ENCODE measurements at regions not wholly inside any gene's neighbourhood (a gene's known extent, or its start where the extent isn't known, plus 50 kb on each side); places are given as distances from the start of the nearest gene placed in this dataset.

GRCh38 chr12:127504874-127505273, 762.1 kb upstream of the TMEM132C start:
- Histone ChIP-seq H3K4me1 (ENCODE audit: control insufficient read depth in 3 of 3, insufficient read depth in 3 of 3, low read length in 3 of 3) (no peaks in the 10 kb centered on the region), H3K4me3 (ENCODE audit: low read length in 3 of 3) (no peak overlapping the region), H3K9me3 (ENCODE audit: control insufficient read depth in 3 of 3, low read length in 3 of 3) (no peaks in the 10 kb centered on the region), H3K36me3 (ENCODE audit: control insufficient read depth in 3 of 3, insufficient read depth in 3 of 3, low read length in 3 of 3) (no peaks in the 10 kb centered on the region), H3K9ac (ENCODE audit: low read depth in 1 of 3, low read length in 3 of 3) (no peak overlapping the region), H3K27me3 (ENCODE audit: control insufficient read depth in 3 of 3, insufficient read depth in 3 of 3, low read length in 3 of 3) (no peaks in the 10 kb centered on the region), H3K27ac (ENCODE audit: low read depth, low read length) (no peak overlapping the region)

DNA sequence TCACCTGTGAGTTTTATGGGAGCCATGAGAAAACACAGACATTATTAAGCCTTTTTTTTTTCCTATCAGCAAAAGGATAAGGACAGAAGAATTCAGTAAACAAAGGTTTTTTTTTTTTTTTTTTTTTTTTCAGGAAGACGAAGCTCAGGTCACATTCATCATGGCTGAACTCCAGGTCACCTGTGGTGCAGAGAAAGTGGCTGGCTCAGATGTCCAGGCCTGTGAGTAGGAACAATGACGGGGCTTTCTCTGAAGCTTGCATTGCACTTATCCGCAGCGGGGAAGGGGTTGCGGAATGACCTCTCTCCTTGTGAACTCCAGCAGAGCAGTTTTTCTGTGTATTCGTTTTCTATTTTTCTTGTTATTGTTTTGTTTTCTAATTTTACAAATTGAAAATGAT, 759.6 kb upstream of the TMEM132C start:
- Histone ChIP-seq H3K36me3 (ENCODE audit: control insufficient read depth in 3 of 3, insufficient read depth in 3 of 3, low read length in 3 of 3) (no peaks in the 10 kb centered on the region), H3K4me3 (ENCODE audit: low read length in 3 of 3) (no peak overlapping the region), H3K9ac (ENCODE audit: low read depth in 1 of 3, low read length in 3 of 3) (no peak overlapping the region), H3K27me3 (ENCODE audit: control insufficient read depth in 3 of 3, insufficient read depth in 3 of 3, low read length in 3 of 3) (no peaks in the 10 kb centered on the region), H3K9me3 (ENCODE audit: control insufficient read depth in 3 of 3, low read length in 3 of 3) (peaks cover 0 to 3% (median 0%) of the 10 kb centered on the region in 3 donors), H3K27ac (ENCODE audit: low read depth, low read length) (no peak overlapping the region), H3K4me1 (ENCODE audit: control insufficient read depth in 3 of 3, insufficient read depth in 3 of 3, low read length in 3 of 3) (no peaks in the 10 kb centered on the region)

DNA sequence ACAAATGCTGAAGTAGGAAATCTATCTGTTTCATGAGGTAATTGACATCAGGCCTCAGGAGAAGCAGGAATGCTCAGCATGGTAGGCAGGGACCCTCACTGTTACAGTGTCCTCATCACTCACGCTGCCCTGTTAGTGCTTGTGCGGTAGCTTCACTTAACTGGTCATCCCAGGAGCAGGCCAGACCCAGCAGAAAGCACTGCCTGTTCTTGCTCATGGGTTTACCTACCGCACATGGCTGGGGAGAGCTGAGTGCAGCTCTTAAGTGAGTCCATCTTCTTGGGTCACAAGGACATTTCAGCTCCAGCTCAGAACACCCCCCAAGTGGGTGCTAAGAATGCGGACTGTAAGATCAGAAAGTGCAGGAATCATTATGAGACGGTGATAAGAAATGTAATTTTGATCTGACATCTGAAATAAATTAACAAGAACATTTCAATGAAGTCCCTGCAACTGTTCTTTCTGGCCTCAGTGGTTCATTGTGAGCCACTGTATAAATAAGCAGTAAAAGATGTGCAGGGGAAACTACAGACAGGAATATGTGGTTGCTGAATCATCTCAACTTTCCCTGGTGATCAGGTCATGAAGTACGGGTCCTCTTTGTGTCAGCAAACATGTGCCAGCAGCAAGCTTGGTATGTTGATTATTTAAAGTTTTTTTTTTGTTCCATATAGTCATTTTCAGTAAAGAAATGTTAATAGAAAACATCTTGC, 757.7 kb upstream of the TMEM132C start:
- Histone ChIP-seq H3K27me3 (ENCODE audit: control insufficient read depth in 3 of 3, insufficient read depth in 3 of 3, low read length in 3 of 3) (no peaks in the 10 kb centered on the region), H3K9me3 (ENCODE audit: control insufficient read depth in 3 of 3, low read length in 3 of 3) (peaks cover 0 to 3% (median 0%) of the 10 kb centered on the region in 3 donors), H3K9ac (ENCODE audit: low read depth in 1 of 3, low read length in 3 of 3) (no peak overlapping the region), H3K36me3 (ENCODE audit: control insufficient read depth in 3 of 3, insufficient read depth in 3 of 3, low read length in 3 of 3) (no peaks in the 10 kb centered on the region), H3K27ac (ENCODE audit: low read depth, low read length) (no peak overlapping the region), H3K4me1 (ENCODE audit: control insufficient read depth in 3 of 3, insufficient read depth in 3 of 3, low read length in 3 of 3) (no peaks in the 10 kb centered on the region), H3K4me3 (ENCODE audit: low read length in 3 of 3) (no peak overlapping the region)

- Histone ChIP-seq H3K36me3 (ENCODE audit: control insufficient read depth in 3 of 3, insufficient read depth in 3 of 3, low read length in 3 of 3) (no peaks in the 10 kb centered on the region), H3K27me3 (ENCODE audit: control insufficient read depth in 3 of 3, insufficient read depth in 3 of 3, low read length in 3 of 3) (no peaks in the 10 kb centered on the region), H3K9me3 (ENCODE audit: control insufficient read depth in 3 of 3, low read length in 3 of 3) (no peaks in the 10 kb centered on the region), H3K4me3 (ENCODE audit: low read length in 3 of 3) (no peak overlapping the region), H3K27ac (ENCODE audit: low read depth, low read length) (no peak overlapping the region), H3K4me1 (ENCODE audit: control insufficient read depth in 3 of 3, insufficient read depth in 3 of 3, low read length in 3 of 3) (no peaks in the 10 kb centered on the region), H3K9ac (ENCODE audit: low read depth in 1 of 3, low read length in 3 of 3) (no peak overlapping the region)
Observed at GRCh38 chr12:127515941-127516340, 751.0 kb upstream of the TMEM132C start.

- Histone ChIP-seq H3K4me1 (ENCODE audit: control insufficient read depth in 3 of 3, insufficient read depth in 3 of 3, low read length in 3 of 3) (no peaks in the 10 kb centered on the region), H3K36me3 (ENCODE audit: control insufficient read depth in 3 of 3, insufficient read depth in 3 of 3, low read length in 3 of 3) (no peaks in the 10 kb centered on the region), H3K4me3 (ENCODE audit: low read length in 3 of 3) (no peak overlapping the region), H3K27me3 (ENCODE audit: control insufficient read depth in 3 of 3, insufficient read depth in 3 of 3, low read length in 3 of 3) (no peaks in the 10 kb centered on the region), H3K27ac (ENCODE audit: low read depth, low read length) (no peak overlapping the region), H3K9ac (ENCODE audit: low read depth in 1 of 3, low read length in 3 of 3) (no peak overlapping the region), H3K9me3 (ENCODE audit: control insufficient read depth in 3 of 3, low read length in 3 of 3) (no peaks in the 10 kb centered on the region)
Observed at GRCh38 chr12:127516467-127516866, 750.5 kb upstream of the TMEM132C start.

DNA sequence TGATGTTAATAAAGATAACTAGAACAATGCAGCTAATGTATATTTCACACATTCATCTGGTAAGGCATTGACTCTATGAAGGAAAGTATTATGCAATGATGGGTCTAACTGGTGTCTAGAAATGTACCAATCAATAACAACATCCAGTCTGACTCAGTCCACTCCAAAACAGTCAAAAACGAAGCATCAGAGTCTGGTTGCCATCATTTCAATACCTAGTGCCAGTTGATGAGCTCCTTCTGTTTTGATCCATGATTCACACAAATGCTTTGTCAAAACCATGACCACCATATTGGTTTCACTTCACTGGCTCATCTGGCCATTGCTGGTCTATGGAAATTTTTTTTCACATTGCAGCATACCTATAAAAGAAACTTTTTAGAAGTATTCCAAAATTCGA, 747.2 kb upstream of the TMEM132C start:
- Histone ChIP-seq H3K4me3 (ENCODE audit: low read length in 3 of 3) (no peak overlapping the region), H3K36me3 (ENCODE audit: control insufficient read depth in 3 of 3, insufficient read depth in 3 of 3, low read length in 3 of 3) (no peaks in the 10 kb centered on the region), H3K27me3 (ENCODE audit: control insufficient read depth in 3 of 3, insufficient read depth in 3 of 3, low read length in 3 of 3) (no peaks in the 10 kb centered on the region), H3K9me3 (ENCODE audit: control insufficient read depth in 3 of 3, low read length in 3 of 3) (no peaks in the 10 kb centered on the region), H3K9ac (ENCODE audit: low read depth in 1 of 3, low read length in 3 of 3) (no peak overlapping the region), H3K27ac (ENCODE audit: low read depth, low read length) (no peak overlapping the region), H3K4me1 (ENCODE audit: control insufficient read depth in 3 of 3, insufficient read depth in 3 of 3, low read length in 3 of 3) (no peaks in the 10 kb centered on the region)

DNA sequence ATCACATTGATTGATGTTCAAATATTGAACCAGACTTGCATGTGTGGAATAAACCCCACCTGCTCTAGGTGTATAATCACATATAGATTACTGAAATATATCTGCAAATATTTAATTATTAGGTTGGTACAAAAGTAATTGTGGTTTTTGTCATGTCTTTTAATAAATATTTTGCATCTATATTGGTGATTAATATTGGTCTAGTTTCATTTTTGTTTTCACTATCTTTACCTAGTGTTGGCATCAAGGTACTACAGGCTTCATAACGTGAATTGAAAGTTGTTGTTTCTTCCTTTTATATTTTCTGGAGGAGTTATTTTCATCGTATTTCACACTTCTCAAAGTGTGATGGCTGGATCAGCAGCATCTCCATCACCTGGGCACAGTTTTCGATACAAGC, 740.0 kb upstream of the TMEM132C start:
- no peak overlapping the region for H3K4me3 ChIP-seq (ENCODE audit: low read length in 3 of 3)
- peaks cover 0 to 6% (median 0%) of the 10 kb centered on the region in 3 donors for H3K27me3 ChIP-seq (ENCODE audit: control insufficient read depth in 3 of 3, insufficient read depth in 3 of 3, low read length in 3 of 3)
- no peaks in the 10 kb centered on the region for H3K36me3 ChIP-seq (ENCODE audit: control insufficient read depth in 3 of 3, insufficient read depth in 3 of 3, low read length in 3 of 3)
- no peak overlapping the region for H3K9ac ChIP-seq (ENCODE audit: low read depth in 1 of 3, low read length in 3 of 3)
- H3K9me3 ChIP-seq (ENCODE audit: control insufficient read depth in 3 of 3, low read length in 3 of 3) = no peaks in the 10 kb centered on the region
- no peak overlapping the region for H3K27ac ChIP-seq (ENCODE audit: low read depth, low read length)
- H3K4me1 ChIP-seq (ENCODE audit: control insufficient read depth in 3 of 3, insufficient read depth in 3 of 3, low read length in 3 of 3) = no peaks in the 10 kb centered on the region

DNA sequence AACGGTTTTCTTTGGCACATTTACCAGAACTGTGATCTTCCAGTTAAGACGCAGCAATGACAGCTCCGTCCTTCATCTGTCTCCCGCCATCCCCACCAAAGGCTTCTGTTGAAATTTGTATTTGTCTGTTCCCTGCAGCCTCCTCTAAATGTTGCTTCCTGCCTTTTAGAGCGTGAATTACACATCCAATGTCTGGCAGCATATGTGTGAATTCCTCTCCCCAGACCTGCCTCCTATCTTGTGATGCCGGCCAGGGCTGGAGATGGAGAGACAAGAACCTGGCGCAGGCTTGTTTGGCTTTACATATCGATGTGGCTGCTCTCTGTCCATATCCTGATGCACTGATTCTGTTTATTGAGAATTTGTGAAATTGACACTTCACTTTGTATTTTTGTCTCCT, 738.4 kb upstream of the TMEM132C start:
- Histone ChIP-seq H3K9me3 (ENCODE audit: control insufficient read depth in 3 of 3, low read length in 3 of 3) (no peaks in the 10 kb centered on the region), H3K9ac (ENCODE audit: low read depth in 1 of 3, low read length in 3 of 3) (no peak overlapping the region), H3K27me3 (ENCODE audit: control insufficient read depth in 3 of 3, insufficient read depth in 3 of 3, low read length in 3 of 3) (peaks cover 0 to 6% (median 0%) of the 10 kb centered on the region in 3 donors), H3K4me3 (ENCODE audit: low read length in 3 of 3) (no peak overlapping the region), H3K27ac (ENCODE audit: low read depth, low read length) (no peak overlapping the region), H3K4me1 (ENCODE audit: control insufficient read depth in 3 of 3, insufficient read depth in 3 of 3, low read length in 3 of 3) (no peaks in the 10 kb centered on the region), H3K36me3 (ENCODE audit: control insufficient read depth in 3 of 3, insufficient read depth in 3 of 3, low read length in 3 of 3) (no peaks in the 10 kb centered on the region)

DNA sequence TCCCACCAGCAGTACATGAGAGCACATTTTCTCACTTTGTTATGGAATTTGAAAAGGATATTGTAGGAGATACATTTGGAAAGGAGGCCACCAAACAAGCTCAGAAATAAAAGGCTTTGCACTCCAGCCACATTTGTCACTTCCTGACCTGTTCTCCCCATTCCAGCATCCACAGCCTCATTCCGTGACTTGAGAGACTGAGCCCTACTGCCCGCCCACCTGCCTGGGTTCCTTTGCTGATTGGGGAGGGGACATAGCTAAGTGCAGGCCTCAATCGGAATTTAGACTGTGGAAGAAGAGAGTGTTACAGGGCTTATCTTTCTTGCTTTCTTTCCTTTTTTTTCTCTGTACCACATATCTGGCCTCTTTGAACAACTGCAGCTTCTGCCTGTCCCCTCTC, 735.4 kb upstream of the TMEM132C start:
- Histone ChIP-seq H3K36me3 (ENCODE audit: control insufficient read depth in 3 of 3, insufficient read depth in 3 of 3, low read length in 3 of 3) (no peaks in the 10 kb centered on the region), H3K27me3 (ENCODE audit: control insufficient read depth in 3 of 3, insufficient read depth in 3 of 3, low read length in 3 of 3) (peaks cover 0 to 6% (median 0%) of the 10 kb centered on the region in 3 donors), H3K4me3 (ENCODE audit: low read length in 3 of 3) (no peak overlapping the region), H3K9me3 (ENCODE audit: control insufficient read depth in 3 of 3, low read length in 3 of 3) (no peaks in the 10 kb centered on the region), H3K9ac (ENCODE audit: low read depth in 1 of 3, low read length in 3 of 3) (no peak overlapping the region), H3K4me1 (ENCODE audit: control insufficient read depth in 3 of 3, insufficient read depth in 3 of 3, low read length in 3 of 3) (no peaks in the 10 kb centered on the region), H3K27ac (ENCODE audit: low read depth, low read length) (no peak overlapping the region)

- Histone ChIP-seq H3K36me3 (ENCODE audit: control insufficient read depth in 3 of 3, insufficient read depth in 3 of 3, low read length in 3 of 3) (no peaks in the 10 kb centered on the region), H3K27me3 (ENCODE audit: control insufficient read depth in 3 of 3, insufficient read depth in 3 of 3, low read length in 3 of 3) (peaks cover 0 to 6% (median 0%) of the 10 kb centered on the region in 3 donors), H3K4me1 (ENCODE audit: control insufficient read depth in 3 of 3, insufficient read depth in 3 of 3, low read length in 3 of 3) (no peaks in the 10 kb centered on the region), H3K27ac (ENCODE audit: low read depth, low read length) (no peak overlapping the region), H3K9ac (ENCODE audit: low read depth in 1 of 3, low read length in 3 of 3) (no peak overlapping the region), H3K9me3 (ENCODE audit: control insufficient read depth in 3 of 3, low read length in 3 of 3) (no peaks in the 10 kb centered on the region), H3K4me3 (ENCODE audit: low read length in 3 of 3) (no peak overlapping the region)
Observed at GRCh38 chr12:127533353-127533752, 733.6 kb upstream of the TMEM132C start.

All from skeletal muscle tissue (tissue), 3 donors.